ENCODE measurements at regions not wholly inside any gene's neighbourhood (a gene's known extent, or its start where the extent isn't known, plus 50 kb on each side); places are given as distances from the start of the nearest gene placed in this dataset.

DNA sequence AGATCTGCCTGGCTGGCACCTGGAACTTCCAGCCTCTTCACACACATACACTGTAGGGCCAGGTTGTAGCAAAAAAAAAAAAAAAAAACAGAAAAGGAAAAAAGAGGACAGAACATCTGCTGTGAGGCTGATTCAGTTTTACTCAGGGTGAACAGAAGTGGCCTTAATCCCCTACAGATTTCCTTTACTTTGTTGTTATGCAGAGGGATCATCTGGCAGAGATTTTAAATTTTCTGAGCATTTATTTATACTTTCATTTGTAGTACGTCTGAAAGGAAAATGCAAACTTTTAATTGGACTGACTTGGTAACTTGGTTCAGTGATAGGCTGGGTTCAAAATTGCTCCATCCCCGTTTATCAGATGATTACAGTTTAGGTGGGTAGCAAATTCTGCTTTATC lies 50.8 kb upstream of the PRICKLE1 start:
- no peak overlapping the region for H3K27ac ChIP-seq (ENCODE audit: control insufficient read depth, insufficient read depth, low read length)
- H3K9ac ChIP-seq (ENCODE audit: control insufficient read depth, extremely low read depth, insufficient read depth, low read length) = no peak overlapping the region
- H4K20me1 ChIP-seq (ENCODE audit: control insufficient read depth, extremely low read depth, insufficient read depth, low read length) = no peaks in the 10 kb centered on the region
- DNase-seq (ENCODE audit: low read depth, low spot score) (no peak), FAIRE-seq (no peak)
- no peaks in the 10 kb centered on the region for H3K9me3 ChIP-seq (ENCODE audit: control insufficient read depth, low read depth, low read length)
- H3K4me1 ChIP-seq (ENCODE audit: control insufficient read depth, extremely low read depth, insufficient read depth, low read length) = no peaks in the 10 kb centered on the region
- H2AFZ ChIP-seq (ENCODE audit: control insufficient read depth, low read length) = no peak overlapping the region
- H3K4me3 ChIP-seq (ENCODE audit: control insufficient read depth in 2 of 3, extremely low read depth in 1 of 3, insufficient read depth in 2 of 3, low read depth in 1 of 3, low read length in 3 of 3) = no peak overlapping the region
- no peaks in the 10 kb centered on the region for H3K27me3 ChIP-seq (ENCODE audit: control insufficient read depth, extremely low read depth, insufficient read depth, low read length)
- H3K79me2 ChIP-seq (ENCODE audit: control insufficient read depth, insufficient read depth, low read length) = no peaks in the 10 kb centered on the region
- no peaks in the 10 kb centered on the region for H3K36me3 ChIP-seq (ENCODE audit: control insufficient read depth in 2 of 2, extremely low read depth in 1 of 2, insufficient read depth in 2 of 2, low read length in 2 of 2)
- H3K4me2 ChIP-seq (ENCODE audit: control insufficient read depth, extremely low read depth, insufficient read depth, low read depth, low read length) = no peak overlapping the region
- no peaks in the 10 kb centered on the region for H3K9me1 ChIP-seq (ENCODE audit: control insufficient read depth, extremely low read depth, insufficient read depth, low read length)
- TF ChIP-seq, protein P1, sequence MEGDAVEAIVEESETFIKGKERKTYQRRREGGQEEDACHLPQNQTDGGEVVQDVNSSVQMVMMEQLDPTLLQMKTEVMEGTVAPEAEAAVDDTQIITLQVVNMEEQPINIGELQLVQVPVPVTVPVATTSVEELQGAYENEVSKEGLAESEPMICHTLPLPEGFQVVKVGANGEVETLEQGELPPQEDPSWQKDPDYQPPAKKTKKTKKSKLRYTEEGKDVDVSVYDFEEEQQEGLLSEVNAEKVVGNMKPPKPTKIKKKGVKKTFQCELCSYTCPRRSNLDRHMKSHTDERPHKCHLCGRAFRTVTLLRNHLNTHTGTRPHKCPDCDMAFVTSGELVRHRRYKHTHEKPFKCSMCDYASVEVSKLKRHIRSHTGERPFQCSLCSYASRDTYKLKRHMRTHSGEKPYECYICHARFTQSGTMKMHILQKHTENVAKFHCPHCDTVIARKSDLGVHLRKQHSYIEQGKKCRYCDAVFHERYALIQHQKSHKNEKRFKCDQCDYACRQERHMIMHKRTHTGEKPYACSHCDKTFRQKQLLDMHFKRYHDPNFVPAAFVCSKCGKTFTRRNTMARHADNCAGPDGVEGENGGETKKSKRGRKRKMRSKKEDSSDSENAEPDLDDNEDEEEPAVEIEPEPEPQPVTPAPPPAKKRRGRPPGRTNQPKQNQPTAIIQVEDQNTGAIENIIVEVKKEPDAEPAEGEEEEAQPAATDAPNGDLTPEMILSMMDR (optimal IDR thresholded peaks at IDR 0.05 in 1 of 3, IDR thresholded peaks at IDR 0.05 in 1 of 3, conservative IDR thresholded peaks at IDR 0.05 in 1 of 3; ENCODE audit: extremely low read depth in 1 of 3, insufficient read depth in 2 of 3, low read length in 3 of 3) = no peak
- no peak for TF ChIP-seq EZH2 (IDR thresholded peaks at IDR 0.05; ENCODE audit: low read length)
- dilution Hi-C loops (cut with MboI; ENCODE audit: extremely low pct_ligation_motif_present, low sequenced_read_pairs) = no loop called here

DNA sequence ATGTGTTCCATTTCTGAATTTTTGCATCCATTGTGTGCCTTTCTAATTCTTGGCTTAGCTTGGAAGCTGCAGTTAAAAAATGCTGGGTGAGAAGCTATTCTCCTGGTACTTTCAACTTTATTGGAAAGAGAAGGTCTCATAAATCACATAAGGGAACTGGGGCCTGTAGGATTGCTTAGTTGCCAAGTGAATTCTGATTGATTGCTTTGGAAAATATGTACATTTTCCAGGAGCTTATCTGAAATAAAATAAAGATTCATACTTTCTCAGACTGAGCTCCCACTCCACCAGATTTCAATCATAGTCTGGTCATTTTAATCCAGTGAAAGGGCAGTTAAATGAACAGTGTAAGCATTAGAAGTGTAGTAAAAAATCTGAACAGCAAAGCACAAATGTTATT lies 50.0 kb upstream of the PRICKLE1 start:
- no peak overlapping the region for H3K9ac ChIP-seq (ENCODE audit: control insufficient read depth, extremely low read depth, insufficient read depth, low read length)
- dilution Hi-C loops (cut with MboI; ENCODE audit: extremely low pct_ligation_motif_present, low sequenced_read_pairs) = no loop called here
- DNase-seq (ENCODE audit: low read depth, low spot score) (no peak), FAIRE-seq (no peak)
- no peak overlapping the region for H3K4me3 ChIP-seq (ENCODE audit: control insufficient read depth in 2 of 3, extremely low read depth in 1 of 3, insufficient read depth in 2 of 3, low read depth in 1 of 3, low read length in 3 of 3)
- H3K4me2 ChIP-seq (ENCODE audit: control insufficient read depth, extremely low read depth, insufficient read depth, low read depth, low read length) = no peak overlapping the region
- H3K27me3 ChIP-seq (ENCODE audit: control insufficient read depth, extremely low read depth, insufficient read depth, low read length) = no peaks in the 10 kb centered on the region
- no peak overlapping the region for H3K27ac ChIP-seq (ENCODE audit: control insufficient read depth, insufficient read depth, low read length)
- H3K36me3 ChIP-seq (ENCODE audit: control insufficient read depth in 2 of 2, extremely low read depth in 1 of 2, insufficient read depth in 2 of 2, low read length in 2 of 2) = no peaks in the 10 kb centered on the region
- H2AFZ ChIP-seq (ENCODE audit: control insufficient read depth, low read length) = no peak overlapping the region
- no peaks in the 10 kb centered on the region for H3K9me3 ChIP-seq (ENCODE audit: control insufficient read depth, low read depth, low read length)
- no peaks in the 10 kb centered on the region for H3K9me1 ChIP-seq (ENCODE audit: control insufficient read depth, extremely low read depth, insufficient read depth, low read length)
- TF ChIP-seq EZH2 (IDR thresholded peaks at IDR 0.05; ENCODE audit: low read length) = no peak
- TF ChIP-seq, protein P1 (optimal IDR thresholded peaks at IDR 0.05 in 1 of 3, IDR thresholded peaks at IDR 0.05 in 1 of 3, conservative IDR thresholded peaks at IDR 0.05 in 1 of 3; ENCODE audit: extremely low read depth in 1 of 3, insufficient read depth in 2 of 3, low read length in 3 of 3) = no peak
- no peaks in the 10 kb centered on the region for H3K79me2 ChIP-seq (ENCODE audit: control insufficient read depth, insufficient read depth, low read length)
- H4K20me1 ChIP-seq (ENCODE audit: control insufficient read depth, extremely low read depth, insufficient read depth, low read length) = no peaks in the 10 kb centered on the region
- no peaks in the 10 kb centered on the region for H3K4me1 ChIP-seq (ENCODE audit: control insufficient read depth, extremely low read depth, insufficient read depth, low read length)

Small RNA genes in the stretch of these regions (small RNA-seq; reads per million reads assigned to genes)
- 0 reads per million in 3 experiments for gene MRPS36P5 (ENCODE audit: insufficient read length in 3 of 3, low read depth in 3 of 3, low replicate concordance in 1 of 3)
- 0 reads per million in 3 experiments for gene RPS27P21 (ENCODE audit: insufficient read length in 3 of 3, low read depth in 3 of 3, low replicate concordance in 1 of 3)

All from keratinocyte (primary cell).